ENCODE measurements at regions not wholly inside any gene's neighbourhood (a gene's known extent, or its start where the extent isn't known, plus 50 kb on each side); places are given as distances from the start of the nearest gene placed in this dataset.

DNA sequence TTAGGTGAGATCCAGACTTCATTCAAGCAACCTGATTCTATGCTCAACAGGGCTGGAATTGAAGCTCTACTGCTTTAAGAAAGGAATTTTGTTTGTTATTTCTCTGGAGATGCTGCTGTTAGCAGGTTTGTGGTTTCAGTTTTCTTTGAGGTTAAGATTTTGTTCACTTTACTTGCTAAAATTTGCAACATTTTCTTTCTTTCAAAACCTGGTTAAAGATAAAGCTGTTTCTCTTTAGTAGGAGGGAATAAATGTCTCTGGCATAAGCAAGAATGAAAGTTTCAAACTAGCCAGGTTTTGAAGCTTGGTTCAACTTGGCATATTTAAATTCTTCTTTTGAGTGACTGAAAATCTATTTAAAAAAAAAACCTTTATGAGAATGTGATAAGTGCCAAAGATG is 660.6 kb upstream of the NR3C2 start:
- no peak for TF ChIP-seq CTCF (IDR thresholded peaks at IDR 0.05)
- no peak for TF ChIP-seq EZH2 (IDR thresholded peaks at IDR 0.05; ENCODE audit: borderline replicate concordance, insufficient read depth, low read depth, low read length, poor library complexity, severe bottlenecking)

Data from B cell (primary cell).